Panc1 (cell line): ENCODE measurements at regions not wholly inside any gene's neighbourhood (a gene's known extent, or its start where the extent isn't known, plus 50 kb on each side); places are given as distances from the start of the nearest gene placed in this dataset.

Source experiments
- ATAC-seq: fragments of 200-7000 bp; cut with Tn5 transposase; 2 replicates; pipeline ENCODE4 v1.9.1; 2020; ENCODE audit warnings: mild to moderate bottlenecking, moderate library complexity
- BruUV-seq: library from RNA; stranded (reverse); fragments of 400-500 nt; replicated peaks from 2 replicates; lab custom pipeline; 2021; lab: Mats Ljungman, UMichigan
- CTCF ChIA-PET: fragments of 300-600 bp; sonication (Branson Sonifier 250); formaldehyde crosslinking; loops from one replicate; lab custom pipeline; 2022; ENCODE audit warnings: antibody characterized with exemption; lab: Charles Lee
- POLR2A ChIA-PET: fragments of 300-600 bp; sonication (Branson Sonifier 250); formaldehyde crosslinking; loops from one replicate; lab custom pipeline; 2022; ENCODE audit warnings: antibody characterized with exemption; lab: Charles Lee
- DNase-seq: peaks from one replicate; pipeline ENCODE4 v3.0.0-alpha.2; 2010; ENCODE audit warnings: low read depth, low spot score
- H3K27ac ChIP-seq: 2 replicates; pipeline ENCODE4 v1.5.1; 2011; ENCODE audit warnings: mild to moderate bottlenecking, low read length, inconsistent platforms
- H3K27me3 ChIP-seq: fragments of 200-500 bp; sonication (Bioruptor generic); 2 replicates; pipeline ENCODE4 v1.6.0; 2014; ENCODE audit warnings: low read length, inconsistent platforms; ENCODE audit not compliant: control insufficient read depth, insufficient read depth
- H3K36me3 ChIP-seq: fragments of 200-500 bp; sonication (Bioruptor generic); 2 replicates; pipeline ENCODE4 v1.5.1; 2014; ENCODE audit warnings: inconsistent platforms, mild to moderate bottlenecking, low read length, moderate library complexity; ENCODE audit not compliant: control insufficient read depth, insufficient read depth
- H3K4me1 ChIP-seq: 2 replicates; pipeline ENCODE4 v1.5.1; 2011; ENCODE audit warnings: inconsistent platforms, mild to moderate bottlenecking, low read length, moderate library complexity; ENCODE audit not compliant: control insufficient read depth, insufficient read depth
- H3K4me3 ChIP-seq, 2 experiments: 2 replicates each; pipeline ENCODE4 v1.5.1; 2011 to 2012; ENCODE audit warnings: low read depth in 2 of 2, low read length in 2 of 2, mild to moderate bottlenecking in 2 of 2, inconsistent platforms in 1 of 2, moderate library complexity in 1 of 2
- H3K9me3 ChIP-seq: fragments of 200-500 bp; sonication (Bioruptor generic); 2 replicates; pipeline ENCODE4 v1.5.1; 2014; ENCODE audit warnings: low read depth, mild to moderate bottlenecking, inconsistent platforms, low read length, moderate library complexity; ENCODE audit not compliant: control insufficient read depth, insufficient read depth
- POLR2AphosphoS5 ChIP-seq: IDR thresholded peaks from 2 replicates; pipeline ENCODE4 v1.6.1; 2012; ENCODE audit warnings: mild to moderate bottlenecking, low read depth, low read length, moderate library complexity
- REST ChIP-seq, 2 experiments: IDR thresholded peaks; 2 replicates each; pipeline ENCODE4 v1.6.1; 2011 to 2012; ENCODE audit warnings: low read depth in 2 of 2, control low read depth in 1 of 2, low read length in 1 of 2, mild to moderate bottlenecking in 1 of 2, moderate library complexity in 1 of 2; ENCODE audit not compliant: insufficient read depth in 1 of 2
- SIN3A ChIP-seq: IDR thresholded peaks from 2 replicates; pipeline ENCODE4 v1.6.1; 2012; ENCODE audit warnings: low read depth, mild to moderate bottlenecking, low read length, moderate library complexity, borderline replicate concordance; ENCODE audit not compliant: insufficient read depth
- TCF7L2 ChIP-seq: IDR thresholded peaks from 2 replicates; pipeline ENCODE4 v1.6.1; 2011; ENCODE audit warnings: mild to moderate bottlenecking, low read depth, low read length, inconsistent platforms
- in situ Hi-C: cut with HindIII; loops from 2 replicates; pipeline ENCODE4 v1.10.0; 2016; ENCODE audit warnings: low sequenced_read_pairs, low pct_unique_long_range_greater_than_20kb
- intact Hi-C: fragments of 100-400 bp; cut with micrococcal nuclease; formaldehyde crosslinking; loops from one replicate; pipeline ENCODE4 v1.10.0; 2022; ENCODE audit not compliant: unreplicated experiment
- TF ChIP-seq, protein P1 (sequence below): fragments of 450-650 bp; IDR thresholded peaks from 2 replicates; pipeline ENCODE4 v1.5.1; 2017; ENCODE audit warnings: mild to moderate bottlenecking

GRCh38 chr1:82718719-82719419 is 918.1 kb downstream of the ADGRL2 start:
- Histone ChIP-seq H3K27ac (no peak overlapping the region), H3K36me3 (no peaks in the 10 kb centered on the region), H3K4me3 (no peak overlapping the region), H3K4me1 (no peaks in the 10 kb centered on the region), H3K9me3 (peaks cover 14% of the 10 kb centered on the region), H3K27me3 (no peaks in the 10 kb centered on the region)
- CTCF ChIA-PET: no interaction called here
- in situ Hi-C loops: no loop called here
- POLR2A ChIA-PET: no interaction called here
- no peak for TF ChIP-seq POLR2AphosphoS5
- TF ChIP-seq, protein P1, sequence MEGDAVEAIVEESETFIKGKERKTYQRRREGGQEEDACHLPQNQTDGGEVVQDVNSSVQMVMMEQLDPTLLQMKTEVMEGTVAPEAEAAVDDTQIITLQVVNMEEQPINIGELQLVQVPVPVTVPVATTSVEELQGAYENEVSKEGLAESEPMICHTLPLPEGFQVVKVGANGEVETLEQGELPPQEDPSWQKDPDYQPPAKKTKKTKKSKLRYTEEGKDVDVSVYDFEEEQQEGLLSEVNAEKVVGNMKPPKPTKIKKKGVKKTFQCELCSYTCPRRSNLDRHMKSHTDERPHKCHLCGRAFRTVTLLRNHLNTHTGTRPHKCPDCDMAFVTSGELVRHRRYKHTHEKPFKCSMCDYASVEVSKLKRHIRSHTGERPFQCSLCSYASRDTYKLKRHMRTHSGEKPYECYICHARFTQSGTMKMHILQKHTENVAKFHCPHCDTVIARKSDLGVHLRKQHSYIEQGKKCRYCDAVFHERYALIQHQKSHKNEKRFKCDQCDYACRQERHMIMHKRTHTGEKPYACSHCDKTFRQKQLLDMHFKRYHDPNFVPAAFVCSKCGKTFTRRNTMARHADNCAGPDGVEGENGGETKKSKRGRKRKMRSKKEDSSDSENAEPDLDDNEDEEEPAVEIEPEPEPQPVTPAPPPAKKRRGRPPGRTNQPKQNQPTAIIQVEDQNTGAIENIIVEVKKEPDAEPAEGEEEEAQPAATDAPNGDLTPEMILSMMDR: no peak
- BruUV-seq: no TSS peak
- ATAC-seq (no peak), DNase-seq (no peak)
- intact Hi-C loops: no loop called here

DNA sequence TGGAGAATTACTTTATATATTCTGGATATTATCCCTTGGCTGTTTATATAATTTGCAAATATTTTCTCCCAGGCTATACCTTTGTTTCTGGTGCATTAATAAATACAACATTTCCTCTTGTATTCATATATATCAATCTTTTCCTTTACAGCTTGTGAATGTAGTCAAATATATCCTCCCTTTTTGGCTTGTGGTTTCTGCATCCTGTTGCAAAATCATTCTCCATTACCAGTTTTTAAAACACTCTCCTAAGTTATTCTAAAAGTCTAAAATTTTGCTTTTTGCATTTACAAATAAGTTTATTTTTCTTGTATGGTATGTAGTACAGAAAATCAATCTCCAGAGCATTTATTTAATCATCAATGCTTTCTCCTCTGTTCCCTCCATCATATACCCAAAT is 909.4 kb downstream of the ADGRL2 start:
- Histone ChIP-seq H3K27ac (no peak overlapping the region), H3K4me3 (no peak overlapping the region), H3K36me3 (no peaks in the 10 kb centered on the region), H3K27me3 (no peaks in the 10 kb centered on the region), H3K9me3 (peaks cover 15% of the 10 kb centered on the region), H3K4me1 (no peaks in the 10 kb centered on the region)
- intact Hi-C loops (no loop called here), in situ Hi-C loops (no loop called here)
- POLR2A ChIA-PET: interaction anchor here (0.7 kb wide), 1 partner anchor 90 kb away, joined by 3 read pairs; no protein-coding TSS in a partner anchor
- CTCF ChIA-PET: no interaction called here
- ATAC-seq (no peak), DNase-seq (no peak)
- no TSS peak for BruUV-seq
- TF ChIP-seq SIN3A (no peak), REST (IDR thresholded peaks at IDR 0.05; ENCODE audit: insufficient read depth in 1 of 2, low read depth in 2 of 2, low read length in 1 of 2) (no peak), POLR2AphosphoS5 (no peak), TCF7L2 (no peak)
- TF ChIP-seq, protein P1: no peak; the same call in 1 of the 2 replicates
